HEK293 (cell line): ENCODE measurements at regions not wholly inside any gene's neighbourhood (a gene's known extent, or its start where the extent isn't known, plus 50 kb on each side); places are given as distances from the start of the nearest gene placed in this dataset.
A peak's percentile ranks its signal among the peaks of the same experiment; 100 is the strongest.

Experiments
- CTCF ChIA-PET: fragments of 350-600 bp; formaldehyde crosslinking; extraction: SDS; loops from one replicate; lab custom pipeline; 2021; ENCODE audit warnings: antibody characterized with exemption; lab: Yijun Ruan, JAX
- POLR2A ChIA-PET: fragments of 300-600 bp; formaldehyde crosslinking; extraction: SDS; loops from one replicate; lab custom pipeline; 2020; ENCODE audit warnings: antibody characterized with exemption, inconsistent platforms; lab: Yijun Ruan, JAX
- H3K27ac ChIP-seq: fragments of 200-500 bp; sonication (Bioruptor generic); 2 replicates; pipeline ENCODE4 v1.5.1; 2014; ENCODE audit warnings: low read depth, low read length, control low read depth, inconsistent platforms; ENCODE audit errors: extremely low read depth
- H3K36me3 ChIP-seq, 2 experiments: fragments of 200-500 bp in 1 of 2; sonication (Bioruptor generic) in 1 of 2; 1 replicate in 1 of 2; 2 replicates in 1 of 2; pipeline ENCODE4 v1.5.1; 2014 to 2017; ENCODE audit warnings: inconsistent platforms in 2 of 2, low read length in 2 of 2; ENCODE audit not compliant: control insufficient read depth in 2 of 2, insufficient read depth in 1 of 2
- H3K4me1 ChIP-seq: fragments of 200-500 bp; sonication (Bioruptor generic); 2 replicates; pipeline ENCODE4 v1.5.1; 2014; ENCODE audit warnings: mild to moderate bottlenecking, low read length, inconsistent platforms; ENCODE audit not compliant: control insufficient read depth, insufficient read depth
- H3K4me3 ChIP-seq: 2 replicates; pipeline ENCODE4 v1.5.1; 2011; ENCODE audit warnings: low read depth, mild to moderate bottlenecking, control low read depth, low read length, moderate library complexity
- H3K9me3 ChIP-seq: fragments of 200-500 bp; sonication (Bioruptor generic); 2 replicates; pipeline ENCODE4 v1.5.1; 2014; ENCODE audit warnings: low read depth, low read length, inconsistent platforms; ENCODE audit not compliant: control insufficient read depth, insufficient read depth
- EGR2 ChIP-seq: fragments of 450-650 bp; formaldehyde crosslinking; IDR thresholded peaks from 2 replicates; pipeline ENCODE4 v1.5.1; 2016; ENCODE audit warnings: low read depth, missing biosample characterization, missing genetic modification characterization
- HOXD13 ChIP-seq: sonication (generic); formaldehyde crosslinking; IDR thresholded peaks from 2 replicates; pipeline ENCODE4 v1.8.0; 2022; ENCODE audit warnings: missing genetic modification reagents, borderline replicate concordance
- SETDB1 ChIP-seq: IDR thresholded peaks from one replicate; pipeline ENCODE4 v1.6.1; 2017; ENCODE audit warnings: mild to moderate bottlenecking, low read length, moderate library complexity, mixed read lengths; ENCODE audit not compliant: insufficient read length
- ZFP3 ChIP-seq: fragments of 450-650 bp; formaldehyde crosslinking; IDR thresholded peaks from 2 replicates; pipeline ENCODE4 v1.5.1; 2016; ENCODE audit warnings: low read depth, missing biosample characterization, missing genetic modification characterization
- ZIC2 ChIP-seq: fragments of 450-650 bp; formaldehyde crosslinking; IDR thresholded peaks from 2 replicates; pipeline ENCODE4 v1.5.1; 2016; ENCODE audit warnings: missing biosample characterization, missing genetic modification characterization
- ZNF10 ChIP-seq: fragments of 450-650 bp; formaldehyde crosslinking; IDR thresholded peaks from 2 replicates; pipeline ENCODE4 v1.5.1; 2017; ENCODE audit warnings: missing biosample characterization, missing genetic modification characterization
- ZNF121 ChIP-seq: fragments of 450-650 bp; formaldehyde crosslinking; IDR thresholded peaks from 2 replicates; pipeline ENCODE4 v1.5.1; 2016; ENCODE audit warnings: missing biosample characterization, missing genetic modification characterization
- ZNF169 ChIP-seq: fragments of 450-650 bp; formaldehyde crosslinking; IDR thresholded peaks from 2 replicates; pipeline ENCODE4 v1.5.1; 2016; ENCODE audit warnings: missing biosample characterization, missing genetic modification characterization
- ZNF184 ChIP-seq: fragments of 450-650 bp; IDR thresholded peaks from 2 replicates; pipeline ENCODE4 v1.5.1; 2018; ENCODE audit warnings: missing biosample characterization, mild to moderate bottlenecking, missing genetic modification characterization
- ZNF239 ChIP-seq: fragments of 450-650 bp; formaldehyde crosslinking; IDR thresholded peaks from 2 replicates; pipeline ENCODE4 v1.5.1; 2016; ENCODE audit warnings: missing biosample characterization, missing genetic modification characterization
- ZNF24 ChIP-seq: fragments of 450-650 bp; formaldehyde crosslinking; IDR thresholded peaks from 2 replicates; pipeline ENCODE4 v1.5.1; 2016; ENCODE audit warnings: missing biosample characterization, missing genetic modification characterization
- ZNF274 ChIP-seq, 2 experiments: fragments of 200-500 bp in 1 of 2; fragments of 450-650 bp in 1 of 2; sonication (Bioruptor generic) in 1 of 2; formaldehyde crosslinking in 1 of 2; IDR thresholded peaks; 2 replicates each; pipeline versions ENCODE4 v1.5.1 to v1.6.1; 2014 to 2016; ENCODE audit warnings: borderline replicate concordance in 1 of 2, inconsistent platforms in 1 of 2, low read length in 1 of 2, missing biosample characterization in 1 of 2, missing genetic modification characterization in 1 of 2
- ZNF561 ChIP-seq: fragments of 450-650 bp; IDR thresholded peaks from 2 replicates; pipeline ENCODE4 v1.5.1; 2018; ENCODE audit warnings: missing biosample characterization, missing genetic modification characterization, borderline replicate concordance
- ZNF621 ChIP-seq: fragments of 450-650 bp; formaldehyde crosslinking; IDR thresholded peaks from 2 replicates; pipeline ENCODE4 v1.5.1; 2017; ENCODE audit warnings: missing biosample characterization, missing genetic modification characterization
- ZNF660 ChIP-seq: fragments of 450-650 bp; IDR thresholded peaks from 2 replicates; pipeline ENCODE4 v1.5.1; 2018; ENCODE audit warnings: missing biosample characterization, mild to moderate bottlenecking, missing genetic modification characterization
- ZNF76 ChIP-seq: fragments of 450-650 bp; formaldehyde crosslinking; IDR thresholded peaks from 2 replicates; pipeline ENCODE4; 2016; ENCODE audit warnings: low read depth, missing biosample characterization, missing genetic modification characterization, borderline replicate concordance
- TF ChIP-seq, protein P1 (sequence below): fragments of 450-650 bp; formaldehyde crosslinking; IDR thresholded peaks from 2 replicates; pipeline ENCODE4 v1.5.1; 2017; ENCODE audit warnings: missing biosample characterization, missing genetic modification characterization
- TF ChIP-seq, protein P2 (sequence below): fragments of 450-650 bp; formaldehyde crosslinking; IDR thresholded peaks from 2 replicates; pipeline ENCODE4 v1.5.1; 2017; ENCODE audit warnings: missing biosample characterization, missing genetic modification characterization
- TF ChIP-seq, protein P3 (sequence below): fragments of 450-650 bp; formaldehyde crosslinking; conservative IDR thresholded peaks from 2 replicates; pipeline ENCODE4 v1.5.1; 2016; ENCODE audit warnings: low read depth, missing biosample characterization, missing genetic modification characterization

DNA sequence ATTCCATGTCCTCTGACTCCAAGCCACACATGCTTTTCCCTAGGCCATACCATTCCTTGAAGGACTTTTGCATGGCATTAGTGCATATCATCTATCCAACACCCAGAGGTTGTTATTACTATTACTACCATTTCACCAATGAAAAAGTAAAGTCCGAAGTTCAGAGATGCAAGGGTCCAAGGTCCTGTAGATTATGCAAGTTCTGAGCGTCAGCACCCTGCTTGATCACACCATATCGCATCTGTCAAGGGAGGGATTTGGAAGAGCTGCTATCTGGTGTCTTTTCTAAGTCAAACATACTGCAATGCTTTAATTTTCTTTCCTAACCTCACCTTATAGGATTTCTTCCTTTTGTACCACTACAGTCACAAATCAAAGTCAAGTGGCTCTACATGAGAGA, 214.7 kb upstream of the CADM1 start:
- Histone ChIP-seq H3K4me3 (no peak overlapping the region), H3K36me3 (no peaks in the 10 kb centered on the region), H3K9me3 (no peaks in the 10 kb centered on the region), H3K27ac (no peak overlapping the region), H3K4me1 (no peaks in the 10 kb centered on the region)
- ChIA-PET CTCF (interaction anchor here (0.8 kb wide), 1 partner anchor 13 kb away, joined by 3 read pairs; no protein-coding TSS in a partner anchor), POLR2A (no interaction called here)
- no peak for TF ChIP-seq ZNF76

DNA sequence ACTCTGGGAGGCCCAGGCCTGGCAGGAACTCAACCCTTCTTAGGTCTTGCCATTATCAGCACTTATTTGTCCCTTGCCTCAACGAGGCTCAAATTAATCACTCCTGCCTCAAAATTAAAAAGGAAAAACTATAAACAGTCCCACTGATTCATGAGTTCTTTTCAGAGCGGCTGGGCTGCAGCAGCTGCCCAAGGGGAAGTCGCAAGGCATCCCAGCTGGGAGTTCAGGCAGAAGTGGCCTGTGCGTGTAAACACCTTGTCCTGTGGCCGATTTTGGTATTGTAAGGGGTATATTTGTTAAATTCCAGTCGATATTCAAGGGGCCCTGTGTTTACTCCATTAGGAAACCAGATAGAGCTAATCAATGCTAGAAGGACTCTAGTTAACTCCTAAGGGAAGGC, 213.9 kb upstream of the CADM1 start:
- TF ChIP-seq ZNF169 (tag by site-specific recombination): no peak
- TF ChIP-seq EGR2 (tag by site-specific recombination): no peak
- TF ChIP-seq, protein P1, sequence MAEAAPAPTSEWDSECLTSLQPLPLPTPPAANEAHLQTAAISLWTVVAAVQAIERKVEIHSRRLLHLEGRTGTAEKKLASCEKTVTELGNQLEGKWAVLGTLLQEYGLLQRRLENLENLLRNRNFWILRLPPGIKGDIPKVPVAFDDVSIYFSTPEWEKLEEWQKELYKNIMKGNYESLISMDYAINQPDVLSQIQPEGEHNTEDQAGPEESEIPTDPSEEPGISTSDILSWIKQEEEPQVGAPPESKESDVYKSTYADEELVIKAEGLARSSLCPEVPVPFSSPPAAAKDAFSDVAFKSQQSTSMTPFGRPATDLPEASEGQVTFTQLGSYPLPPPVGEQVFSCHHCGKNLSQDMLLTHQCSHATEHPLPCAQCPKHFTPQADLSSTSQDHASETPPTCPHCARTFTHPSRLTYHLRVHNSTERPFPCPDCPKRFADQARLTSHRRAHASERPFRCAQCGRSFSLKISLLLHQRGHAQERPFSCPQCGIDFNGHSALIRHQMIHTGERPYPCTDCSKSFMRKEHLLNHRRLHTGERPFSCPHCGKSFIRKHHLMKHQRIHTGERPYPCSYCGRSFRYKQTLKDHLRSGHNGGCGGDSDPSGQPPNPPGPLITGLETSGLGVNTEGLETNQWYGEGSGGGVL (tag by site-specific recombination): no peak
- TF ChIP-seq HOXD13 (CRISPR knock-in tag): no peak
- no peak for TF ChIP-seq ZNF184 (tag by site-specific recombination)
- no peak for TF ChIP-seq ZNF660 (tag by site-specific recombination)
- no peak for TF ChIP-seq ZNF274 (IDR thresholded peaks at IDR 0.05; ENCODE audit: low read length)
- no peak for TF ChIP-seq ZNF274 (tag by site-specific recombination; IDR thresholded peaks at IDR 0.05; ENCODE audit: borderline replicate concordance)
- TF ChIP-seq ZNF10 (tag by site-specific recombination): no peak
- no peak for TF ChIP-seq ZNF561
- TF ChIP-seq ZFP3: no peak
- no peak for TF ChIP-seq ZNF621 (tag by site-specific recombination)
- POLR2A ChIA-PET: no interaction called here
- H3K9me3 ChIP-seq: no peaks in the 10 kb centered on the region

DNA sequence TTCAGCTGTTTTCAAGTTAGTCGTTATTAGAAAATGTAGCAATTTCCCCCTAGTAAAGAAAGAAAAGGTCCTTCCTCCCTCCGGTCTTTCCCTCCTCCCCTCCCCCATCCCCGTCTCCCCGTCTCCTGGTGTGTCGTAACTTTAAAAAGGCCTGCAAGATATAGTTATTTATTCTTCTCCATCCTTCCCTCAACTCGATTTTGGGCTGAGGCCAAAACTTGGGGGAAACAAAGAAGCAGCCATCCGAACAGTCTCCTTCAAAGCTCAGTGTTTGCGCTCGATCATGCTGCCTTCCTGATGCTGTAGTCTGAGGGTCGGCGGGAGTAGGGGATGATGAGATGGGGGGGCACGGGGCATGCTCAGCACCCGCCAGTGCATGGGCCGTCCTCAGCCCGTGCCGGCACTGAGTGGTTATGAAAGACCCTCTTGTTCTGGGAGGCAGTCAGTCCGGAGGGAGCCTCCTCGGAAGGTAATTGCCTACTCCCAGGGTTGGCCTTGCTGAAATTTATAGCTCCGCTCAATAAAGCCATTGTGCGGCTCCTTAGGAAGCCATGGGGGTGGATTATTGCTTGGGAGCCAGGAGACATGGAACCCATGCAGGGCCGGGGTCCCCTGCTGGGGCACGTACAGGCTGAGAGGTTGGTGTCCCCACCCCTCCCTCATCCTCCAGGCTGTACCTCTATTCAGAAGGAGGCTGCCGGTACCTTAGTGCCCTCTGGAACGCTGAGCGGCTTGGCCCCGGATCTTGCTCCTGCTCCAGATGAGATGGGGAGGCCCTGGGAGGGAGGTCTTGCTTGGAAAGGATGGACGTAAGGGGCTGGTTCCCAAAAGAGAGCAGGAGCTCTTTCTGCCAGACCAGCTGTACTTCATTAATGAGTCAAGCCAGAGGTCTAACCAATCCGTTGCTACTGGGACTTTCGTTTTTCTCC, 212.7 kb upstream of the CADM1 start:
- ChIA-PET POLR2A (no interaction called here), CTCF (interaction anchor here (0.7 kb wide), 1 partner anchor 158 kb away, joined by 3 read pairs; no protein-coding TSS in a partner anchor)
- H3K27ac ChIP-seq: no peak overlapping the region
- no peak overlapping the region for H3K4me3 ChIP-seq
- no peaks in the 10 kb centered on the region for H3K36me3 ChIP-seq
- no peaks in the 10 kb centered on the region for H3K4me1 ChIP-seq
- no peaks in the 10 kb centered on the region for H3K9me3 ChIP-seq
- TF ChIP-seq ZIC2: peak; percentile 93
- TF ChIP-seq ZNF121 (tag by site-specific recombination): no peak

More for the DNA sequence above, 213.9 kb upstream of the CADM1 start:
- no peak overlapping the region for H3K27ac ChIP-seq
- CTCF ChIA-PET: interaction anchor here (0.8 kb wide), 1 partner anchor 12 kb away, joined by 3 read pairs; no protein-coding TSS in a partner anchor
- H3K4me1 ChIP-seq: no peaks in the 10 kb centered on the region
- no peaks in the 10 kb centered on the region for H3K36me3 ChIP-seq
- no peak overlapping the region for H3K4me3 ChIP-seq

GRCh38 chr11:115716080-115716479, 211.9 kb upstream of the CADM1 start:
- TF ChIP-seq, protein P2, sequence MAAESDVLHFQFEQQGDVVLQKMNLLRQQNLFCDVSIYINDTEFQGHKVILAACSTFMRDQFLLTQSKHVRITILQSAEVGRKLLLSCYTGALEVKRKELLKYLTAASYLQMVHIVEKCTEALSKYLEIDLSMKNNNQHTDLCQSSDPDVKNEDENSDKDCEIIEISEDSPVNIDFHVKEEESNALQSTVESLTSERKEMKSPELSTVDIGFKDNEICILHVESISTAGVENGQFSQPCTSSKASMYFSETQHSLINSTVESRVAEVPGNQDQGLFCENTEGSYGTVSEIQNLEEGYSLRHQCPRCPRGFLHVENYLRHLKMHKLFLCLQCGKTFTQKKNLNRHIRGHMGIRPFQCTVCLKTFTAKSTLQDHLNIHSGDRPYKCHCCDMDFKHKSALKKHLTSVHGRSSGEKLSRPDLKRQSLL: no peak
- TF ChIP-seq, protein P3, sequence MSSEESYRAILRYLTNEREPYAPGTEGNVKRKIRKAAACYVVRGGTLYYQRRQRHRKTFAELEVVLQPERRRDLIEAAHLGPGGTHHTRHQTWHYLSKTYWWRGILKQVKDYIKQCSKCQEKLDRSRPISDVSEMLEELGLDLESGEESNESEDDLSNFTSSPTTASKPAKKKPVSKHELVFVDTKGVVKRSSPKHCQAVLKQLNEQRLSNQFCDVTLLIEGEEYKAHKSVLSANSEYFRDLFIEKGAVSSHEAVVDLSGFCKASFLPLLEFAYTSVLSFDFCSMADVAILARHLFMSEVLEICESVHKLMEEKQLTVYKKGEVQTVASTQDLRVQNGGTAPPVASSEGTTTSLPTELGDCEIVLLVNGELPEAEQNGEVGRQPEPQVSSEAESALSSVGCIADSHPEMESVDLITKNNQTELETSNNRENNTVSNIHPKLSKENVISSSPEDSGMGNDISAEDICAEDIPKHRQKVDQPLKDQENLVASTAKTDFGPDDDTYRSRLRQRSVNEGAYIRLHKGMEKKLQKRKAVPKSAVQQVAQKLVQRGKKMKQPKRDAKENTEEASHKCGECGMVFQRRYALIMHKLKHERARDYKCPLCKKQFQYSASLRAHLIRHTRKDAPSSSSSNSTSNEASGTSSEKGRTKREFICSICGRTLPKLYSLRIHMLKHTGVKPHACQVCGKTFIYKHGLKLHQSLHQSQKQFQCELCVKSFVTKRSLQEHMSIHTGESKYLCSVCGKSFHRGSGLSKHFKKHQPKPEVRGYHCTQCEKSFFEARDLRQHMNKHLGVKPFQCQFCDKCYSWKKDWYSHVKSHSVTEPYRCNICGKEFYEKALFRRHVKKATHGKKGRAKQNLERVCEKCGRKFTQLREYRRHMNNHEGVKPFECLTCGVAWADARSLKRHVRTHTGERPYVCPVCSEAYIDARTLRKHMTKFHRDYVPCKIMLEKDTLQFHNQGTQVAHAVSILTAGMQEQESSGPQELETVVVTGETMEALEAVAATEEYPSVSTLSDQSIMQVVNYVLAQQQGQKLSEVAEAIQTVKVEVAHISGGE (tag by site-specific recombination): no peak
- no peak for TF ChIP-seq ZNF24 (tag by site-specific recombination)
- no peak for TF ChIP-seq ZNF239 (tag by site-specific recombination)
- no peak for TF ChIP-seq SETDB1
- H3K9me3 ChIP-seq: no peaks in the 10 kb centered on the region
- no peaks in the 10 kb centered on the region for H3K4me1 ChIP-seq
- no peaks in the 10 kb centered on the region for H3K36me3 ChIP-seq
- POLR2A ChIA-PET: no interaction called here
- CTCF ChIA-PET: no interaction called here
- H3K4me3 ChIP-seq: no peak overlapping the region
- no peak overlapping the region for H3K27ac ChIP-seq
